ENCODE measurements at regions not wholly inside any gene's neighbourhood (a gene's known extent, or its start where the extent isn't known, plus 50 kb on each side); places are given as distances from the start of the nearest gene placed in this dataset.

DNA sequence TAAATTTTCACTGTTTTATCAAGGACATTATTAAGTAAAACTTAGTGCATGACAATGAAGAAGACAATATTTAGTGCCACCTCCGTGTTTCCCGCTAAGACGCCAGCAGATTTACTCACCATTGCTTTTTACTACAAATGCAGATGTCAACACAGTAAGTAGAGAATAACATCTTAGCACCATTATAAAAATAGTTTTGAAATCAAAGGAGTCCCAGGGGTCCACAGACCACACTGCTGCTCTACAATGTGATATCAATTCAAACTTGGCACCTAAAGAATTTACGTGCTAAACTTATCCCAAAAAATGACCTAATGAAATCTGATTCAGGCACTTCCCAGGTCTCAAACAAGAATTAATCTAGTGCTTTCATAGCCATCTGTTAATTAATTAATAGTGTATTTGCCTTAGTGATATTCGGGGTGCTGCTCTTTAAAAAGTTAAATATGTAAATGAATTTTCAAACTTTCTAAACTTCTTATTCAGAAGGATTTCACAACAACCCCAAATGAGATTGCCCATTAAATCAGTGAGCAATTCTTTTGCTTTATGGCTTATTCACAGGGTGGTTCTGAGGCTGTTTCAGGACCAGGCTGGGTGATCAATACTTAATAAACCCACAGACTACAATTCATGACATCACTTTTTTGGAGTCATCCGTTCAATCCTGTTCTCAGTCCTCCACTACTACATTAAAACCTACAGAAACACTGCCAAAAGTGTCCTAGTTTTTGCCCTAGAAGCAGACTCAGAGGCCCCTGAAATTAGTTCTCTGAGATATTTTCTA is 161.3 kb upstream of the LMNTD1 start:
- H3K27me3 Mint-ChIP-seq, result peaks cover 4% of the 10 kb centered on the region

DNA sequence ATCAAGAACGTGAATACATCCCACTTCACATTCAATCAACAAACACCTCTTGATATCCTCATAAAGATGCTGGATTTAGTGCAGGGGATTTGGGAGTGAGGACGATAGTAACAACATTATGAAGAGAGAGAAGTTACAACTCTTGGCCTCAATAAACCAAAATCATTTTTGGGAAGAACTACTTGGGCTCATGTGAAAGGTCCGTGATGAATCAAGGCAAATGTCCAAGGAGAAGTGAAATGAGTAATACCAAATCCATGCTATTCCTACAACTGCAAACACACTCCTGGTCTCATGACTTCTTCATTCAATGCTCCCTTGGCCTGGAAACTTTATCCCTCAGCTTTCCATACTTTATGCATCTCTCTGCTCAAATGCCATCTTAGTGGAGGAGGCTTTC is 162.0 kb upstream of the LMNTD1 start:
- H3K27ac Mint-ChIP-seq, result no peak overlapping the region
- H3K36me3 Mint-ChIP-seq (ENCODE audit: low read depth), result no peaks in the 10 kb centered on the region
- no peaks in the 10 kb centered on the region for H3K9me3 Mint-ChIP-seq
- H3K27me3 Mint-ChIP-seq, result peaks cover 4% of the 10 kb centered on the region
- no peaks in the 10 kb centered on the region for H3K4me1 Mint-ChIP-seq
- H3K4me3 Mint-ChIP-seq, result no peak overlapping the region
- no peak for ATAC-seq (replicated peaks)

More for the DNA sequence above, 161.3 kb upstream of the LMNTD1 start:
- H3K9me3 Mint-ChIP-seq, result no peaks in the 10 kb centered on the region
- H3K4me3 Mint-ChIP-seq, result no peak overlapping the region
- H3K36me3 Mint-ChIP-seq (ENCODE audit: low read depth), result no peaks in the 10 kb centered on the region
- ATAC-seq (replicated peaks), result no peak
- no peak overlapping the region for H3K27ac Mint-ChIP-seq
- H3K4me1 Mint-ChIP-seq, result no peaks in the 10 kb centered on the region

DNA sequence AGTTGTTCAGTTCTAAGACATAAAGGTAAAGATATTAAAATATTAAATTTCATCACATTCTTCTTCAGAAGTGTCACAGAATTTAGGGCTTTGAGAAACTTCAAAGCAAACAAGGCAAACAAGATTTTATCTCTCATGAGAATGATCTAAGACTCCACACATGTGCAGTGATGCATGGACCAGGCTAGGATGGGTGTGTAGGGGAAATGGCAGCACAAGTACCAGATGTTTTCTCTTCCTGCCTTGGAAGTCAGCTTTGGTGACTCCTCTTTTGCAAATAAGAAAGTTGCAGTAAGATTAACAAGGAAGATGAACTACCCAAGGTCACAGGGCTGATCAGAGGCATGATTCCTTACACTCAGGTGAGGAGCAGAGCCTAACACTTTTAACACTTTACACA is 163.8 kb upstream of the LMNTD1 start:
- no peaks in the 10 kb centered on the region for H3K9me3 Mint-ChIP-seq
- H3K4me3 Mint-ChIP-seq, result no peak overlapping the region

DNA sequence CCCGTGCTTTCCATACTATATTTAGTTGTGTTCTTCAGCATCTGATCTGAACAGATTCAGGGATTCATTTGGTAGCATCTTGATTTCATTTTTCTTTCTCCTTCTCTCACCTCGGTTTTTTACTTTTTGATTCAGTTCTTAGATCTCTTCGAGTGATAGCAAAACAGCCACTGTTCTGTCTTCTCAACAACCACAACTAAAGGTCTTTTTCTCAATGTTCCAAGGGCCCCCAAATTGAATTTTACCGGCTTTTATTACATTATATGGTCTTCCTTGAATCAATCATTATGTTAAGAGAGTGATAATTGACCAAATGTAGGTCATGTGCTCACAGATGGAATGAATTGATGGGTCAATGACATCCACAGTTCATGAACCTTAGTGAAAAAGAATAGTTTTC is 164.5 kb upstream of the LMNTD1 start:
- no peak overlapping the region for H3K27ac Mint-ChIP-seq
- no peak overlapping the region for H3K4me3 Mint-ChIP-seq
- no peaks in the 10 kb centered on the region for H3K4me1 Mint-ChIP-seq
- H3K27me3 Mint-ChIP-seq, result peaks cover 4% of the 10 kb centered on the region
- no peaks in the 10 kb centered on the region for H3K9me3 Mint-ChIP-seq
- no peaks in the 10 kb centered on the region for H3K36me3 Mint-ChIP-seq (ENCODE audit: low read depth)
- ATAC-seq (replicated peaks), result no peak

More for the DNA sequence above, 163.8 kb upstream of the LMNTD1 start:
- no peaks in the 10 kb centered on the region for H3K36me3 Mint-ChIP-seq (ENCODE audit: low read depth)
- no peaks in the 10 kb centered on the region for H3K4me1 Mint-ChIP-seq
- H3K27ac Mint-ChIP-seq, result no peak overlapping the region
- H3K27me3 Mint-ChIP-seq, result peaks cover 4% of the 10 kb centered on the region
- ATAC-seq (replicated peaks), result no peak

DNA sequence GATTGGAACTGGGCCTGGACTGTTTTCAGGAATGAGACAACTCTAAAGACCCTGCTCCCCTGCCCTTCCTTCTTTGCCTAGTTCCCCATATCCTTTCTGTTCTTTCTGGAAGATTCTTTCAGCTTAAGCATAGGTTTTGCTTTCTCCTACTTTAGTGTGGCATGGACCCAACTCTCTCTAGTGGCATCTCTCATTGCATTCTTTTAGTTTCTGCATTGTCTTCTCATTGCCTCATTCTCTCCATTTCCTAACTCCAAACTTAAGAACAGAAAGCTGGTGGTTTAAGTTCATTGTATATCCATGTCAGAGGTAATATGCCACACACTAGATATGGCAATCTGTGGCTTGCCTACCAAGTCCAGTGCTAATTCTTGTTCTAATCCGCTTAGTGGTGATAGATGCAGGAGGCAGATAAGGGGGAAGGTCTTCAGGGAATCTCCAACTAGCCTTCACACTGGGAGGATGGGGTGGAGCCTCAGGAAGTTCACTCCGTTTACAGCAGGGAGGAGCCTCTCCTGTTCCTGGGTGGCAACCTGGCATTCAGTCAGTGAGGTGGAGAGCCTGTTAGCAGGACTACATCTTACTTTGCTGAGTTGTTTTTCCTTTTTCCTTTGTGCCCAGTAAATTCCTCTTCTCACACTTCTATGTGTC is 165.1 kb upstream of the LMNTD1 start:
- Mint-ChIP-seq H3K4me1 (no peaks in the 10 kb centered on the region), H3K27ac (no peak overlapping the region), H3K4me3 (no peak overlapping the region), H3K27me3 (peaks cover 4% of the 10 kb centered on the region), H3K9me3 (no peaks in the 10 kb centered on the region), H3K36me3 (ENCODE audit: low read depth) (no peaks in the 10 kb centered on the region)
- ATAC-seq (replicated peaks), result no peak

DNA sequence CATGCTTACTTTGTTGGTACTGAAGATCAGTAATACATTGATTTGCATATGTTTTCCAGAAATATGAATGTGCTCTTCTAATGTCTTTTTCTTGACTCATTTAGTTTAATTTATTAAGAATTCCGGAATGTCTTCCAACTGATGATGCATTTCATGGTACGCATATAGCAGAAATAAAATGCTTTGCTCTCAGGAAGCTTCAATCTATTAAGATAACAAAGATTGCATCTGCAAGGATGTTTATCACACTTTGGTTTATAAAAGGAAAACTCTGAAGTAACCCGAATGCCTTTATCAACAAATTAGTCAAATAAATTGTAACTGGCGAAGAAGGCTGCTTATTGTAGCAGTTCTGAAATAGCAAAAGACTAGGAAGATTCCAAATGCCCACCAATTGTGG is 166.4 kb upstream of the LMNTD1 start:
- Mint-ChIP-seq H3K4me3 (no peak overlapping the region), H3K9me3 (no peaks in the 10 kb centered on the region), H3K36me3 (ENCODE audit: low read depth) (no peaks in the 10 kb centered on the region), H3K27ac (no peak overlapping the region), H3K27me3 (peaks cover 4% of the 10 kb centered on the region), H3K4me1 (no peaks in the 10 kb centered on the region)
- ATAC-seq (replicated peaks), result no peak

DNA sequence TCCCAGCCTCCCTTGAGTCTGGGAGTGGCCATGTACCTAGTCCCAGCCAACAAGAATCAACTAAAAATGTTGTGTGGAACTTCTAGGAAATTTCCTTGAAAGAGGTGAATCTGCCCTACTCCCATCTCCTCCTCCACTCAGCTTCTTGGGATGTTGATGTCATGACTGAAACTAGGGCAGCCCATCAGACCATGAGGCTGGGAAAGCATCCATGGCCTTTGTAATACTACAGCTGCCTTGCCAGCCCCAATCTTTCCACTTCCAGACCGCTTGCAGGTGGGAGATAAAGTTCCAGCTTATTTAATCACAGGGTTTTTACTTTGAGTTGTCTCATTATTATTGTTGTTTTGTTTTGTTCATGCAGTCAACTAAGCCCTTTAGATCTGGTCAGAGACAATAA is 170.3 kb upstream of the LMNTD1 start:
- Mint-ChIP-seq H3K9me3 (peaks cover 4% of the 10 kb centered on the region), H3K27ac (no peak overlapping the region), H3K4me3 (no peak overlapping the region), H3K27me3 (peaks cover 4% of the 10 kb centered on the region), H3K4me1 (no peaks in the 10 kb centered on the region), H3K36me3 (ENCODE audit: low read depth) (no peaks in the 10 kb centered on the region)
- ATAC-seq (replicated peaks), result no peak

DNA sequence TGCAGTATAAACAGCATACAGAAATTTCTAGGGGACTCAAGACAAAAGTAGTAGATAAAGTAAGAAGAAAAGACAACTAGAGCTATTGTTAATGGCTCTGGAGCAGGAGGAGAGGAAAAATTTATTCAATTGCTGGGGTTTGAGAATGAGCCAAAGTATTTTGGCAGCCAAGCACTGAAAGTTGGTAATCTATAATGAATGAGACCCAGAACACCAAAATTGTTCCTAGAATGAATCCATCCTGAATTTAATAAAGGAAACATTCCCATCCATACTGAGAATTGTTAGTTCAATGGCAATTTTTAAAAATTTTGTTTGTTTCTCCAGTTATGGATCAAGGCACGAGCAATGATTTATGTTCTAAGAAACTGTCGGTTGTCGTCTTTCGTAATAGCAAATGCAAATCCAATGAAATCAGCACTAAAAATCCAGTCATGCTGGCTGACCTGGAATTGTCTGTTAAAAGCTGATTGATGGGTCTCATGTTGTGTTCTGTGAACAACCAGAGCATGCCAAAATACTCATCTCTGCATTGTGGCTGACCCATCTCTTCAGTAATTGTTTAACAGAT is 170.9 kb upstream of the LMNTD1 start:
- no peak overlapping the region for H3K4me3 Mint-ChIP-seq
- no peaks in the 10 kb centered on the region for H3K4me1 Mint-ChIP-seq
- H3K27me3 Mint-ChIP-seq, result peaks cover 2% of the 10 kb centered on the region
- ATAC-seq (replicated peaks), result no peak
- H3K9me3 Mint-ChIP-seq, result peaks cover 4% of the 10 kb centered on the region
- no peak overlapping the region for H3K27ac Mint-ChIP-seq
- H3K36me3 Mint-ChIP-seq (ENCODE audit: low read depth), result no peaks in the 10 kb centered on the region

DNA sequence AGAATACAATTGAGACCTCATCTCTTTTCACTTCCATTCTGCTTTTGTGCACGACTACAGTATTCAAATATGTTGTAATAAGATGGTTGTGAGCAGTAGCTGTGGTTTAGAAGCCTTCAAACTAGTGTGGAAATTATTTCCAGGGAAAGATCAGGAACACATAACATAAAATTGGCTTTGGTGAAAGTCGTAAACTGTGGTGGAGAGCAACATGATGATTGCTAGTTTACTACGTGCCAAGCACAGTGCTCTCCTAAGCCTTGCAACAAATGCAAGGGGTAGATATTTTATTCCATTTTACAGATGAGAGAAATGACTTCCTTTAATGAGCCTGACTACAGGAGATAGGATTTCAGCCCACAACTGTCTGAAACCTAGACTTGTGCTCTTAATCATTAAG is 172.4 kb upstream of the LMNTD1 start:
- H3K9me3 Mint-ChIP-seq, result peaks cover 4% of the 10 kb centered on the region
- H3K27ac Mint-ChIP-seq, result no peak overlapping the region
- no peaks in the 10 kb centered on the region for H3K4me1 Mint-ChIP-seq
- H3K27me3 Mint-ChIP-seq, result no peaks in the 10 kb centered on the region
- no peak overlapping the region for H3K4me3 Mint-ChIP-seq
- H3K36me3 Mint-ChIP-seq (ENCODE audit: low read depth), result no peaks in the 10 kb centered on the region
- no peak for ATAC-seq (replicated peaks)

DNA sequence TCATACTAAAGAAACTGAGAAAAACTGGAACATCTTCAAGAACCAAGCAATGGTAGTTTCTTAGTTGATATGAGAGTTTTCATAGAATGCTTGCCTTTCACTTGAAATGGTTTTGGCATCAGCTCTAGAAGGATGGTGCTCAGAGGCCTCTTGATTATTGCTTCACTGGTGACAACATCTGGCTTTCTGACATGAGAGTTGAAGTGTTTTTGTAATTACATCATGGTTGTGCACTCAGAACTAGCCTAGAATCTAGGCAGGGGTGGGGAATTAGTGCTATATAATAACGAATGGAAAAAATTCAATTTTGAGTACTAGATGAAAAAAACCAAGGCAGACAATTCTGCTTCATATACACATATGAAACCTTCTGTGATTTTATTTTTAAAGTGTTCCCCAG is 172.8 kb upstream of the LMNTD1 start:
- H3K9me3 Mint-ChIP-seq, result peaks cover 4% of the 10 kb centered on the region
- no peak overlapping the region for H3K27ac Mint-ChIP-seq
- H3K4me3 Mint-ChIP-seq, result no peak overlapping the region
- no peak for ATAC-seq (replicated peaks)
- no peaks in the 10 kb centered on the region for H3K36me3 Mint-ChIP-seq (ENCODE audit: low read depth)
- no peaks in the 10 kb centered on the region for H3K27me3 Mint-ChIP-seq
- no peaks in the 10 kb centered on the region for H3K4me1 Mint-ChIP-seq

DNA sequence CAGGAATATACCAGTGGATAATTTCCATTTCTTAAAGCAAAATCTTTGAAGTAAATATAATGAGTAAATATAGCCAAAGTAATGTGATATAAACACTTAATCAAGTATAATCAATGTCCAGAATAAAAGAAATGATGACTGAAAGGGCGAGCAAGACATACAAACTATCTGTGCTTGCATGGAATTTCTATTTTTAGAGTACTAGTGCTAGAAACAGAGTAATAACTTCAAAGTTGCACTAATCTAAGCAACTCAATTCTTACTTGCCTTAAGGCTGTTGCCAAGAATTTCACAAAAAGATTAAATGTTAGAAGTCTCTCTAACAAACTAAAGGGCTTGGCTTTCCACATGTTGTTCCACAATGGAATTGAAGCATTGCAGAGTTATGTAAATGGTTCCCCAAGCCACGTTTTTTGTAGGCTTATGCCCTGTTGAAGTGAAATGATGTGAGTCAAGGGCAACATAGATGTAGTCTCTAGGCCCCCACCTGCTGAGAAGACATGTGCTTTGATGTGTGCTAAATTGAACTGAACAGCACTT is 175.0 kb upstream of the LMNTD1 start:
- no peaks in the 10 kb centered on the region for H3K27me3 Mint-ChIP-seq
- peaks cover 4% of the 10 kb centered on the region for H3K9me3 Mint-ChIP-seq
- H3K36me3 Mint-ChIP-seq (ENCODE audit: low read depth), result no peaks in the 10 kb centered on the region
- ATAC-seq (replicated peaks), result no peak
- no peak overlapping the region for H3K4me3 Mint-ChIP-seq
- H3K4me1 Mint-ChIP-seq, result no peaks in the 10 kb centered on the region
- H3K27ac Mint-ChIP-seq, result no peak overlapping the region

DNA sequence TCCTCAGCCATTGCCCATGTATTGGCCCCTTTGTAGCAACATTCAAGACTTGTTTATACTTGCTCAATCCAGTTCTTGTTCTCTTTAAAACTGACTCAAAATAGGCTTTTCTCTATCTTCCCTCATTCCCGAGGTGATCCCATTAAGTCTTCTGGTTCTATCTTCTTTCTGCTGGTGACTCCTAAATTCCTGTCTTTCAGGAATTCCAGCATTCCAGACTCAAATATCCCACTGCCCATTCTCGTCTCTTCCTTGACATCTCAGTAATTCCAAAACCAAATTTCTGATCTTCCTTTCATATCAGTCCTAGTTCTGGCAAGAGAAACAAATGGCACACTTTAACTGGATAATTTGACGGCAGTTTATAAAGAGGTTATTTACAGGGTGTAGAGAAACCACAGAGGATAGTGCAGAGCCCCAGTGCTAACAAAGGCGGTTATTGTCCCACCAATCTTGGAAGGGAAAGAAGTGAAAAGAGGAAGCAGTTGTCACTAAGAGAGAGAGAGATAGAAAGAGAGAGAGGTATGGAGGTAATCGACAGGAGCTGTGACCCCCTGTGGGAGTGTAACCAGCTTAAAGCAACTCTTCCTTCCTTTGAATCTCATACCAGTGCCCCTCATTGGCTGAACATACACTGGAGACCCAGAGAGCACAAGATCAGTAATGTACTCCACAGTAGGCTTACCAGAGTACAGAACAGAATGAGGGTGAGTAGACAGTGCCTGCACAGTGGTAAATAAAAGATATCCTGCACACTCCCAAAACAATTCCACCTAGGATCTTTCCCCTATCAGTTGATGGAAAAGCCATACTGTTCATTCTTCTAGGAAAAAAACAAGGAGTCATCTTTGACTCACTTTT is 177.6 kb upstream of the LMNTD1 start:
- Mint-ChIP-seq H3K4me3 (no peak overlapping the region), H3K27ac (no peak overlapping the region), H3K27me3 (no peaks in the 10 kb centered on the region), H3K4me1 (no peaks in the 10 kb centered on the region), H3K9me3 (no peaks in the 10 kb centered on the region), H3K36me3 (ENCODE audit: low read depth) (no peaks in the 10 kb centered on the region)
- no peak for ATAC-seq (replicated peaks)

DNA sequence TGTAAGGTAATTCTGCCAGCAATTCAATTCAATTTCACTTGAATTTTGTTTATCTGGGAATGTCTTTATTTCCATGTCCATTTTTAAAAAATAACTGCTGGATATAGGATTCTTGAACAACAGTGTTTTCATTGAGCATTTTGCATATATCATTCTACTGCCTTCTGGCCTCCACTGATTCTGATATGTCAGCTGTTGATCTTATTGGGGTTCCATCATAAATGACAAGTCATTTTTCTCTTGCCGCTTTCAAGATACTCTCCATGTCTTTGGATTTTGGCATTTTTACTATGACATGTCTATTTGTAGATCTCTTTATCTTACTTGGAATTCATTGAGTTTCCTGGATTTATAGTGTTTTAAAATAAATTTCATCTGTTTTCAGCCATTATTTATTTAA is 180.5 kb upstream of the LMNTD1 start:
- Mint-ChIP-seq H3K4me1 (no peaks in the 10 kb centered on the region), H3K36me3 (ENCODE audit: low read depth) (no peaks in the 10 kb centered on the region), H3K4me3 (no peak overlapping the region), H3K27me3 (no peaks in the 10 kb centered on the region), H3K27ac (no peak overlapping the region), H3K9me3 (peaks cover 4% of the 10 kb centered on the region)
- no peak for ATAC-seq (replicated peaks)

DNA sequence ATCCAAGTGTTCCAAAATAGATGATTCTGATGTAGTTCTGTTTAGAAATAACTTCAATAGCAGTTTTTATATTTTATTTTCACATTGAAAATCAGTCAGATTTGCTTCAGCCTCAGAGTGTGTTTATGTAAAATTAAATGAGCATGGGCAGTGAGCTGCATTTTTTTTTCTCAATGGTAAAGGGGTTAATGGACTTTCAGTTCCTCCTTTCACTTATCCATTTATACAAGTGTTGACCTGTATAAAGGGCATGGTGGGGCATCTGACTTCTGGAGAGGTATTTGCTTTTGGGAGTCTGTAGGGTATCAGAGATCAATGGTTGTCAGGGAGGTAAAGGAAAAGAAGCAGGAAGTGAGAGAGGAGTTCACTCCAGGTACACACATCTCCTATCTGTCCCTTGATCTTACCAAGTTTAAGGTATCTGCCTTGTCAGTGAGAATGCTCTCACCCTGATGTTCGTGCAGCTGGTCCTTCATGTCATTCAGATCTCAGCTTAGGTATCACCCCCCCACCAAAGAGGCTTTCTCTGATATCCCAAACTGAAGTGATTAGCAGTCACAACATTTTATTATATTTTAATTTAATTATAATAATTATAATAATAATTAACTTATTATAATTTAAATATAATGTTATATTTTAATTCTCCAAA is 181.6 kb upstream of the LMNTD1 start:
- Mint-ChIP-seq H3K4me3 (no peak overlapping the region), H3K9me3 (peaks cover 4% of the 10 kb centered on the region), H3K27ac (no peak overlapping the region), H3K4me1 (no peaks in the 10 kb centered on the region), H3K27me3 (no peaks in the 10 kb centered on the region), H3K36me3 (ENCODE audit: low read depth) (no peaks in the 10 kb centered on the region)
- ATAC-seq (replicated peaks), result no peak
